Lower lobe of right lung (tissue), 2 donors: ENCODE measurements at regions not wholly inside any gene's neighbourhood (a gene's known extent, or its start where the extent isn't known, plus 50 kb on each side); places are given as distances from the start of the nearest gene placed in this dataset.
"Not testable (repeated sequence)": the region's sequence is repeated elsewhere in the genome, so short reads cannot be mapped to it uniquely, and the experiment has no call there.

ENCODE experiments used
- ATAC-seq, 2 donors: fragments of 200-7000 bp; cut with Tn5 transposase; one replicate each; pipeline ENCODE4 v1.9.1; 2020 to 2022; ENCODE audit warnings: mild to moderate bottlenecking in 2 of 2, moderate library complexity in 2 of 2
- DNase-seq: peaks from one replicate; pipeline ENCODE4 v3.0.0-alpha.2; 2020
- H3K27ac ChIP-seq: fragments of 200-600 bp; one replicate; pipeline ENCODE4 v1.8.0; 2022
- H3K27me3 ChIP-seq: fragments of 200-600 bp; one replicate; pipeline ENCODE4 v1.8.0; 2022; ENCODE audit warnings: low read depth
- H3K36me3 ChIP-seq: fragments of 200-600 bp; one replicate; pipeline ENCODE4 v1.8.0; 2022; ENCODE audit warnings: mild to moderate bottlenecking
- H3K4me1 ChIP-seq: fragments of 200-600 bp; one replicate; pipeline ENCODE4 v1.8.0; 2022
- H3K4me3 ChIP-seq: fragments of 200-600 bp; one replicate; pipeline ENCODE4 v1.8.0; 2022; ENCODE audit warnings: mild to moderate bottlenecking
- H3K9me3 ChIP-seq: fragments of 200-600 bp; one replicate; pipeline ENCODE4 v1.8.0; 2022
- intact Hi-C: fragments of 100-400 bp; cut with DNase I; formaldehyde crosslinking; loops from one replicate; pipeline ENCODE4 v1.11.0; 2022
- TF ChIP-seq, protein P1 (sequence below): fragments of 200-600 bp; IDR thresholded peaks from one replicate; pipeline ENCODE4 v1.8.0; 2022; ENCODE audit warnings: antibody characterized with exemption, mild to moderate bottlenecking
- donor health status: DM: no; HTN: yes; CAD: no; lungs with severe emphysema.

DNA sequence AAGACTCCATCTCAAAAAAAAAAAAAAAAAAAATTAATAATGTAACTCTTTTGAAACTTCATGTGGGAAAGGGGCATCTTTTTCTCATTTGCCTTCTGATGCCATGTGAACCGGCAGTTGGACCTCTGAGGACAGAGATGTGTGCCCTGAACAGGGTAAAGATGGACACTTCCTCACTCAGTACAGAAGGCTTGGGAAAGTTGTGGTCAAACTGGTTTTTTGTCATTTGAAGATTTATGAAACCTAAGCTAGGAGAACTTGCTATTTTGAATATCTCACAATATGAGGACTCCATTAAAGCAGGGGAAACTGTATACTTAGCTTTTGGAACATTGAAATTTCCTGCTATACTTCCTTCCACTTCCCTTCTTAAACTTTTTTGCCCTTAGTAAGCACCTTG is 147.5 kb upstream of the ALDH1B1 start:
- no peaks in the 10 kb centered on the region for H3K9me3 ChIP-seq
- ATAC-seq, result no peak
- DNase-seq, result no peak

DNA sequence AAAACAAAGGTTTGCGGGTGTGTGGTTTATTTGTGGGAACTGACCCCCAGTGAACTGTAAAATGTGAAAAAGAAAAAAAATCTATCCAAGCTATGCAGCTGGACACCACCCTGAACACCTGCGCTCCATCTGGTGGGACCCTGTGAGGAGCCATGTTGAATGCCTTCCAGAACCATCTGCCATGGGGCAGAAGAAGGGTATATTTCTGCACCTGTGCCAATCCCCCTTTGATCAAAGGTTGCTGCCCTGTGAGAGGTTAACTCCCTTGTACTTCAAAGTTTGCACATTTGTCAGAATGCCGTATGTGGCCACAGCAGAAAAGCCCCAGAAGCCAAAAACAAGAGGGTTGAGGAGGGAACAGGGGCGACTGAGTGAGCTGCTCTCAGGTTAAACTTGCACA is 148.5 kb upstream of the ALDH1B1 start:
- H3K27ac ChIP-seq, result no peak overlapping the region
- no peaks in the 10 kb centered on the region for H3K36me3 ChIP-seq
- H3K27me3 ChIP-seq, result no peaks in the 10 kb centered on the region
- H3K9me3 ChIP-seq, result no peaks in the 10 kb centered on the region
- DNase-seq (no peak), ATAC-seq (no peak)
- TF ChIP-seq, protein P1, sequence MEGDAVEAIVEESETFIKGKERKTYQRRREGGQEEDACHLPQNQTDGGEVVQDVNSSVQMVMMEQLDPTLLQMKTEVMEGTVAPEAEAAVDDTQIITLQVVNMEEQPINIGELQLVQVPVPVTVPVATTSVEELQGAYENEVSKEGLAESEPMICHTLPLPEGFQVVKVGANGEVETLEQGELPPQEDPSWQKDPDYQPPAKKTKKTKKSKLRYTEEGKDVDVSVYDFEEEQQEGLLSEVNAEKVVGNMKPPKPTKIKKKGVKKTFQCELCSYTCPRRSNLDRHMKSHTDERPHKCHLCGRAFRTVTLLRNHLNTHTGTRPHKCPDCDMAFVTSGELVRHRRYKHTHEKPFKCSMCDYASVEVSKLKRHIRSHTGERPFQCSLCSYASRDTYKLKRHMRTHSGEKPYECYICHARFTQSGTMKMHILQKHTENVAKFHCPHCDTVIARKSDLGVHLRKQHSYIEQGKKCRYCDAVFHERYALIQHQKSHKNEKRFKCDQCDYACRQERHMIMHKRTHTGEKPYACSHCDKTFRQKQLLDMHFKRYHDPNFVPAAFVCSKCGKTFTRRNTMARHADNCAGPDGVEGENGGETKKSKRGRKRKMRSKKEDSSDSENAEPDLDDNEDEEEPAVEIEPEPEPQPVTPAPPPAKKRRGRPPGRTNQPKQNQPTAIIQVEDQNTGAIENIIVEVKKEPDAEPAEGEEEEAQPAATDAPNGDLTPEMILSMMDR, result no peak
- intact Hi-C loops, result no loop called here
- H3K4me3 ChIP-seq, result no peak overlapping the region
- H3K4me1 ChIP-seq, result no peaks in the 10 kb centered on the region

More for the DNA sequence above, 147.5 kb upstream of the ALDH1B1 start:
- Histone ChIP-seq H3K27ac (no peak overlapping the region), H3K4me3 (no peak overlapping the region), H3K36me3 (no peaks in the 10 kb centered on the region), H3K27me3 (no peaks in the 10 kb centered on the region), H3K4me1 (no peaks in the 10 kb centered on the region)
- intact Hi-C loops, result no loop called here
- TF ChIP-seq, protein P1, result no peak

DNA sequence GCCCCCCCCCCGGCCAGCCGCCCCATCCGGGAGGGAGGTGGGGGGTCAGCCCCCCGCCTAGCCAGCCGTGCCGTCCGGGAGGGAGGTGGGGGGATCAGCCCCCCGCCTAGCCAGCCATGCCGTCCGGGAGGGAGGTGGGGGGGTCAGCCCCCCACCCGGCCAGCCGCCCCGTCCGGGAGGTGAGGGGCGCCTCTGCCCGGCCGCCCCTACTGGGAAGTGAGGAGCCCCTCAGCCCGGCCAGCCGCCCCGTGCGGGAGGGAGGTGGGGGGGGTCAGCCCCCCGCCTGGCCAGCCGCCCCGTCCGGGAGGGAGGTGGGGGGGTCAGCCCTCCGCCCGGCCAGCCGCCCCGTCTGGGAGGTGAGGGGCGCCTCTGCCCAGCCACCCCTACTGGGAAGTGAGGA is 150.4 kb upstream of the ALDH1B1 start:
- H3K4me3 ChIP-seq, ATAC-seq, H3K27me3 ChIP-seq, H3K9me3 ChIP-seq, H3K27ac ChIP-seq, H3K4me1 ChIP-seq, H3K36me3 ChIP-seq, DNase-seq, intact Hi-C loops: not testable (repeated sequence)

DNA sequence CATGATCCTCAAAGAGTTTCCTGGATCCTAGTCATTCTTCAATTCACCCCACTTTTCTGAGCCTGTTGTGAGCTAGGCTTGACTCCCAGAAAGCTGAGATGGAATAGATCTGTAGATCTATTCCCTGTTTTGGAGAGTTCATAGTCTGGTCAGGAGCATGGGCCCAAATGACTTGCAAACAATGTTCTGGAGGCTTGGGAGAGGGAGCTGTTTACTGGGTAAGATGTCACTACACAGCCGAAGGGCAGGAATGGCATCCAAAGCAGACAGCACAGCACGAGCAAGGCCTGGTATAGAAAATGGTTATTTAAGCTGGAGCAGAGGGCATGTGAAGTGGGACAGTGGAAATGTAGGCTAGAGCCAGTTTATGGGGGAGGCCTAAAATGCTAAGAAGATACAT is 152.5 kb upstream of the ALDH1B1 start:
- no peaks in the 10 kb centered on the region for H3K27me3 ChIP-seq
- intact Hi-C loops, result no loop called here
- H3K4me3 ChIP-seq, result no peak overlapping the region
- DNase-seq, result no peak
- no peaks in the 10 kb centered on the region for H3K4me1 ChIP-seq
- no peak for ATAC-seq
- no peaks in the 10 kb centered on the region for H3K36me3 ChIP-seq
- TF ChIP-seq, protein P1, result no peak
- no peak overlapping the region for H3K27ac ChIP-seq
- no peaks in the 10 kb centered on the region for H3K9me3 ChIP-seq

DNA sequence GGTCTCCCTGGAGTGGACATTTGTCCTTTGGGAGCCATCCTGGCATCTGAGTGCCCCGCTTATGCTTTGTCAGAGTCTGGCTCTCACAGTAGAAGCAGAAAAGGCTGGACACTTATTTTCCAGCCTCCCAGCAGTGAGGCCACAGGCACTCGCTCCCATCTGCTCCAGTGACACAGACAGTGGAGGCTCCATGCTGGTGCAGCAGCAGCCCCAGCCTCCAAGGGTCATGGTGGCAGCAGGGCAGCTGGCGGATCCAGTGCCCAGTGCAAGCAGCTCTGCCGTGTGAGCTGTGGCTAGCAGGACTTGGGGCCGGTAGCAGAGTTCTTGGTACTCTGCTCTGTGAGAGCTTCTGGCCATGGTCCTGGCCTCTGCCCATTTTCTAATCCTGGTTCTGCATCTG is 157.3 kb upstream of the ALDH1B1 start:
- no peaks in the 10 kb centered on the region for H3K36me3 ChIP-seq
- no peaks in the 10 kb centered on the region for H3K9me3 ChIP-seq
- ATAC-seq (no peak), DNase-seq (no peak)
- no peaks in the 10 kb centered on the region for H3K27me3 ChIP-seq
- H3K4me3 ChIP-seq, result no peak overlapping the region
- H3K4me1 ChIP-seq, result no peaks in the 10 kb centered on the region
- no peak overlapping the region for H3K27ac ChIP-seq
- TF ChIP-seq, protein P1, result no peak
- intact Hi-C loops, result no loop called here

DNA sequence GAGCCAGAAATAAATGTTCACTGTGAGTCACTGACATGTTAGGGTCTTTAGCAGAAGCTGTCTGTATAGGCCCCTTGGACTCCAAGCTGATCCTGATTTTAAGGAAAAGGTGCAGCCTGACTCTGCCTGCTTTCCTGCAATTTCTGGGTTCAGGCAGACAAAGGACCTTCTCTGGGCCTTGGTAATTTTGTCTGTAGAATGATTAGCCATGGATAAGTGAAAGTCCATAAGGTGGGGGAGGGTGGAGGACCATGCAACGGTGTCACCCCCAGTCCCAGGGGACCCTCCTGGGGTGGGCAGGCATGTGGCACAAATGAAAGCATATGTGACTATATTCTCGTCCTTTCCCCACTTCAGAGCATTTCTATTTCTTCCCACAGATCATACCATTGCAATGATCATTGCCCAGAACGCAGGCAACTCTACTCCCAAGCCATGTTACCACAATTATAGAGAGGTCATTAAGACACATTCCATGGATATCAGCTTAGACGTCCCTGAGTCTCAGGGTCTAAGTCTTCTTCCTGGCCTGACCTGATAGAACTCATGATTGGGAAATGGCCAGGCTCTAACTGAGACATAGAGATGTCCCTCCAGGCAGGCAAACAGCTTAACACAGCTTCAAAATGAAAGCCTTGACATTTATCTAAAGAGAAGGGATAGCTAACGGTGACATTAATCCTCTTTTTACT is 157.9 kb upstream of the ALDH1B1 start:
- TF ChIP-seq, protein P1, result no peak
- no peak overlapping the region for H3K27ac ChIP-seq
- H3K27me3 ChIP-seq, result no peaks in the 10 kb centered on the region
- H3K36me3 ChIP-seq, result no peaks in the 10 kb centered on the region
- H3K4me1 ChIP-seq, result no peaks in the 10 kb centered on the region
- DNase-seq, result no peak
- intact Hi-C loops, result no loop called here
- no peak overlapping the region for H3K4me3 ChIP-seq
- no peaks in the 10 kb centered on the region for H3K9me3 ChIP-seq
- no peak for ATAC-seq
